Heart left ventricle (tissue), 13 donors: ENCODE measurements at regions not wholly inside any gene's neighbourhood (a gene's known extent, or its start where the extent isn't known, plus 50 kb on each side); places are given as distances from the start of the nearest gene placed in this dataset.
"Not testable (repeated sequence)": the region's sequence is repeated elsewhere in the genome, so short reads cannot be mapped to it uniquely, and the experiment has no call there.

Experiments used
- POLR2A ChIP-seq, 2 donors: fragments of 450-650 bp; IDR thresholded peaks; one replicate each; pipeline ENCODE4 v1.6.1; 2017; ENCODE audit warnings: antibody characterized with exemption in 2 of 2, mild to moderate bottlenecking in 2 of 2, moderate library complexity in 2 of 2
- TF ChIP-seq, protein P1 (sequence below), 12 donors: fragments of 200-600 bp; sonication (generic) in 4 of 12; IDR thresholded peaks; one replicate each; pipeline versions ENCODE4 v1.5.0 to v1.8.0; 2018 to 2022; ENCODE audit warnings: antibody characterized with exemption in 12 of 12, mild to moderate bottlenecking in 5 of 12
- donor health status: ischemic (EF 13 %, LVEDD 7.1; RV severe dilation, severe dysfunction).
- donor health status: DM: no; HTN: yes; CAD: no.
- donor health status: DM: no; HTN: no; CAD: no.
- donor health status: ischemic (EF 25% LVEDD 6.9; RV normal size, moderate dysfunction).
- donor health status: ischemic (EF 25% LVEDD 5.7; RV mildly dilated, moderate dysfunction).
- donor health status: ischemic (EF 35%, LVEDD 5.7; RV mildly dilated, moderate dysfunction).
- donor health status: nonischemic (EF 11% LVEDD 7.7; RV severe dilation, severe dysfunction).
- donor health status: DM: yes; HTN: yes; CAD: no.
- donor health status: PGD.
- donor health status: ischemic (EF 29% LVEDD 5.4; RV normal size, mild dysfunction).
- donor health status: nonischemic (EF 23%, LVEDD 6.1; RV moderate dilation, normal function).

DNA sequence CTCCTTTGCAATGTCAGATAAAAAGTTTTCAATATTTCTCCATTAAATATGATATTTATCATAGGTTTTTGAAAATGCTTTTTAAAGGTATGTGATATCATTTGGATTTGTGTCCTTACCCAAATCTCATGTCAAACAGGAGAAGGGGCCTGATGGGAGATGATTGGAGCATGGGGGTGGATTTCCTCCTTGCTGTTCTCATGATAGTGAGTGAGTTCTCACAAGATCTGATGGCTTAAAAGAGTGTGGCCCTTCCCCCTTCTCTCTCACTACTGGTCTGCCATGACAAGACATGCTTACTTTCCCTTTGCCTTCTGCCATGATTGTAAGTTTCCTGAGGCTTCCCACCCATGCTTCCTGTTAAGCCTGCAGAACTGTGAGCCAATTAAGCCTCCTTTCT is 90.0 kb downstream of the GYPE start:
- not testable (repeated sequence) for TF ChIP-seq POLR2A (IDR thresholded peaks at IDR 0.05)
- TF ChIP-seq, protein P1, sequence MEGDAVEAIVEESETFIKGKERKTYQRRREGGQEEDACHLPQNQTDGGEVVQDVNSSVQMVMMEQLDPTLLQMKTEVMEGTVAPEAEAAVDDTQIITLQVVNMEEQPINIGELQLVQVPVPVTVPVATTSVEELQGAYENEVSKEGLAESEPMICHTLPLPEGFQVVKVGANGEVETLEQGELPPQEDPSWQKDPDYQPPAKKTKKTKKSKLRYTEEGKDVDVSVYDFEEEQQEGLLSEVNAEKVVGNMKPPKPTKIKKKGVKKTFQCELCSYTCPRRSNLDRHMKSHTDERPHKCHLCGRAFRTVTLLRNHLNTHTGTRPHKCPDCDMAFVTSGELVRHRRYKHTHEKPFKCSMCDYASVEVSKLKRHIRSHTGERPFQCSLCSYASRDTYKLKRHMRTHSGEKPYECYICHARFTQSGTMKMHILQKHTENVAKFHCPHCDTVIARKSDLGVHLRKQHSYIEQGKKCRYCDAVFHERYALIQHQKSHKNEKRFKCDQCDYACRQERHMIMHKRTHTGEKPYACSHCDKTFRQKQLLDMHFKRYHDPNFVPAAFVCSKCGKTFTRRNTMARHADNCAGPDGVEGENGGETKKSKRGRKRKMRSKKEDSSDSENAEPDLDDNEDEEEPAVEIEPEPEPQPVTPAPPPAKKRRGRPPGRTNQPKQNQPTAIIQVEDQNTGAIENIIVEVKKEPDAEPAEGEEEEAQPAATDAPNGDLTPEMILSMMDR (IDR thresholded peaks at IDR 0.05): not testable (repeated sequence)
